NT2/D1 (cell line): ENCODE measurements at regions not wholly inside any gene's neighbourhood (a gene's known extent, or its start where the extent isn't known, plus 50 kb on each side); places are given as distances from the start of the nearest gene placed in this dataset.

Source experiments
- DNase-seq: peaks from one replicate; pipeline ENCODE4 v3.0.0-alpha.2; 2011; ENCODE audit warnings: low read depth, low spot score
- H3K27me3 ChIP-seq: 2 replicates; pipeline ENCODE4 v1.6.0; 2011; ENCODE audit warnings: mild to moderate bottlenecking; ENCODE audit not compliant: insufficient read length, insufficient read depth
- H3K36me3 ChIP-seq: 2 replicates; pipeline ENCODE4 v1.6.1; 2011; ENCODE audit warnings: mild to moderate bottlenecking, low read length, mixed read lengths; ENCODE audit not compliant: insufficient read depth, insufficient read length
- H3K4me1 ChIP-seq: 2 replicates; pipeline ENCODE4 v1.5.1; 2011; ENCODE audit not compliant: insufficient read depth, insufficient read length
- H3K4me3 ChIP-seq: 2 replicates; pipeline ENCODE4 v1.5.1; 2011; ENCODE audit warnings: low read depth; ENCODE audit not compliant: insufficient read length
- H3K9ac ChIP-seq: 2 replicates; pipeline ENCODE4 v1.6.0; 2011; ENCODE audit warnings: low read depth; ENCODE audit not compliant: insufficient read length
- H3K9me3 ChIP-seq: 2 replicates; pipeline ENCODE4 v1.5.1; 2011; ENCODE audit warnings: mild to moderate bottlenecking, low read length; ENCODE audit not compliant: insufficient read depth
- SUZ12 ChIP-seq: IDR thresholded peaks from 2 replicates; pipeline ENCODE4 v1.6.1; 2011; ENCODE audit not compliant: insufficient read length, insufficient read depth; ENCODE audit errors: extremely low read depth
- YY1 ChIP-seq: IDR thresholded peaks from 2 replicates; pipeline ENCODE4 v1.6.1; 2011; ENCODE audit not compliant: insufficient read length, insufficient read depth
- ZNF274 ChIP-seq: IDR thresholded peaks from 2 replicates; pipeline ENCODE4 v1.6.1; 2011; ENCODE audit warnings: mild to moderate bottlenecking, low read depth, low read length

DNA sequence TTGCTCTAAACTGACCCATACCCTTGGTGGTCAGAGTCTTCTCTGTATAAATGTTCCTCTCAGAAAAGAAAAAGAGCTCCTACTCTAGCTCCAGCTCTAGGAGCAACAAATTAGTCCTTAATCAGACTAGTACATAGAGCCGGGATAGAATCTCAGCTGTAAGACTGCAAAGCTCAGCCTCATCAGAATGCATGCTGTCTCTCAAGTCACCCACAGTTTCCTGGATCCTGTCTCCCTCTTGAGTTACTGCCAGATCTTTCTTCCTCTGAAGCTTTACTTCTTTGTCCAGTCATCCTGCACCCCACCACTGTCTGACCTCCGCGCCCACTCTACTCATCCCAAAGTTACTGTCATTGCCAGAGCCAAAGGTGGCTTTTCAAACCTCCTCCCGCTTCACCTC, 139.3 kb upstream of the PRMT8 start:
- H3K27me3 ChIP-seq = peaks cover 7% of the 10 kb centered on the region

DNA sequence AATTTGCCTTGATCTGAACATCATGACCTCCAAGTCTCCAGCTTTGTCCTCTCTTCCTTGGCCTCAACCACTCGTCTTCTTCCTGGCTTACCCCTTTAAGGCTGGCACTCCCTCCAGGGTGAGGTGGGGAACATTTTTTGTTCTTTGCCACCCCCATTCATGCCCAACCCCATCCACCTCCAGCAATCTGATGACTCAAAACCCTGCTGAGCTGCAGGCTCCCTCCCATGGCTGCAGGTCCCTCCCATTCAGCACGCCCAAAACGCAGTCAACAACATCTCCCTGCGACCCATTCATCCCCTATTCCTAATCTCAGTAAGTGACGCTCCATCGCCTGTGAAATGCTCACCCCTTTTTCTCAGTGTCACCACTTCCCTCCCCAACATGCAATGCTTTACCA, 138.8 kb upstream of the PRMT8 start:
- Histone ChIP-seq H3K36me3 (no peaks in the 10 kb centered on the region), H3K27me3 (peaks cover 7% of the 10 kb centered on the region), H3K4me1 (no peaks in the 10 kb centered on the region), H3K9ac (no peak overlapping the region), H3K9me3 (no peaks in the 10 kb centered on the region), H3K4me3 (no peak overlapping the region)
- DNase-seq = no peak
- TF ChIP-seq ZNF274 (no peak), YY1 (no peak), SUZ12 (no peak)

More for the DNA sequence above, 139.3 kb upstream of the PRMT8 start:
- H3K36me3 ChIP-seq = no peaks in the 10 kb centered on the region
- H3K9me3 ChIP-seq = no peaks in the 10 kb centered on the region
- no peak for TF ChIP-seq YY1
- TF ChIP-seq ZNF274 = no peak
- no peak for TF ChIP-seq SUZ12
- H3K4me1 ChIP-seq = no peaks in the 10 kb centered on the region
- H3K4me3 ChIP-seq = no peak overlapping the region
- no peak overlapping the region for H3K9ac ChIP-seq
- DNase-seq = no peak

DNA sequence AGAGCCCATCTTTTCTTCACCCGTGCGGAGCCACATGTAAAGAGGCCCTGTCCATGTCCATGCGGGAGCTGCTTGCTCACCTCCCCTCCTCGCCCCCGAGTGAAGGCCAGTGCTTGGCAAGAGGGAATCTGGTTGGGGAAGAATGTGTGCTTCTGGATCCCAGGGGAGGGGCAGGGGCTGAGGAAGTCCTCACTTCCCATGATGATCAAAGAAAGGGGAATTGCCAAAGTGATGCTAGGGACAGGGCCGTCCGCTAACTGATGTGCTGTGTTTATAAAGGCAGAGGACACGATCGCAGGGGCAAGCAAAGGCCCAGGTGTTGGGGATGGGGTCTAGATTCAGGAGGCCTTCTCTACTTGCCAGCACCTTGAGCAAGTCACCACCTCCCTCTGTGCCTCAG, 137.4 kb upstream of the PRMT8 start:
- DNase-seq = no peak
- H3K27me3 ChIP-seq = peaks cover 7% of the 10 kb centered on the region
- TF ChIP-seq SUZ12 = no peak
- no peaks in the 10 kb centered on the region for H3K9me3 ChIP-seq
- no peaks in the 10 kb centered on the region for H3K4me1 ChIP-seq
- H3K4me3 ChIP-seq = no peak overlapping the region
- no peak overlapping the region for H3K9ac ChIP-seq
- H3K36me3 ChIP-seq = no peaks in the 10 kb centered on the region

DNA sequence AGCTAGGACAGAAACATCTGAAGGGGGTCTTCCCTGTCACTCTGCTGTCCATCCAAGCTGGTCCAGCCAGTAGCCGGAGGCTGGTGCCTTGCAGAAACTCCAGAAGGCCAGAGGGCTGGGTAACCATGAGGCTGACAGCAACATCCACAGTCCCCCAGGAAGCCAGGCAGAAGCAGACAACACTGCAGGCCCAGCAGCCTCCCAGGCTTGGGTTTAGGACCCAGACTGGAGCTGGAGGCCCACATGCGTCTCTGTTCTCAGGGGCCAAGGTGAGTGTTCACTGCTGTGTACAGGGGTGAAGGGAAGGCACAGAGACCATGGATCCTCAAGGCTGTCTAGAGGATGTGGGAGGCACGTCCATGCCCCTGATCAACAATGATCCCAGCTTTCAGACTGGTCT, 136.4 kb upstream of the PRMT8 start:
- Histone ChIP-seq H3K4me3 (no peak overlapping the region), H3K9ac (no peak overlapping the region), H3K27me3 (peaks cover 7% of the 10 kb centered on the region), H3K36me3 (no peaks in the 10 kb centered on the region), H3K9me3 (no peaks in the 10 kb centered on the region), H3K4me1 (no peaks in the 10 kb centered on the region)
- no peak for DNase-seq
- TF ChIP-seq SUZ12 = no peak
- no peak for TF ChIP-seq ZNF274
- no peak for TF ChIP-seq YY1

DNA sequence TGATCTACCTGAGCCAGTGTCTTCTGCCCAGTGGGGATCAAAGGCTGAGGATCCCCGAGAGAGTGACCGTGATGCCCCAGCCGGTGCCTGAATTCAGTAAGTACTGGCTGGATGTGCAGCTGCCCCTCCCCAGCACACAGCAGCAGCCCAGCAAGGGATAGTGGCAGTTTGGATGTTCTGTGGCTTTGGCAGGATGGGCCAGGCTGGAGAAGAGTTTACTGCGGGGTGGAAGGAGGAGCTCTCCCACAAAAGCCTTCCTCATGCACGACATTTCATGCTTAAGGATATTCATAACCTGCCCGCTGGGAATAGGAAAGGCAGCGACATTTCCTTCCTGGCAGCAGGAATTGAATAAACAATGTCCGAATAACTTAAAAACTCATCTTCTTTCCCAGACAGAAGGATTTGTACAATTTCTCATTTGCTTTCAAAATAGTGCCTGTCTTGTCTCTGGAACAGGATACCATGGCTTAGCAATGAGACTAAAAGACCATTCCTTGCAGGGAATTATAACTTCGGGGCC, 135.6 kb upstream of the PRMT8 start:
- TF ChIP-seq ZNF274 (no peak), YY1 (no peak), SUZ12 (no peak)
- Histone ChIP-seq H3K9me3 (no peaks in the 10 kb centered on the region), H3K4me1 (no peaks in the 10 kb centered on the region), H3K27me3 (peaks cover 7% of the 10 kb centered on the region), H3K36me3 (no peaks in the 10 kb centered on the region), H3K4me3 (no peak overlapping the region), H3K9ac (no peak overlapping the region)
- no peak for DNase-seq

DNA sequence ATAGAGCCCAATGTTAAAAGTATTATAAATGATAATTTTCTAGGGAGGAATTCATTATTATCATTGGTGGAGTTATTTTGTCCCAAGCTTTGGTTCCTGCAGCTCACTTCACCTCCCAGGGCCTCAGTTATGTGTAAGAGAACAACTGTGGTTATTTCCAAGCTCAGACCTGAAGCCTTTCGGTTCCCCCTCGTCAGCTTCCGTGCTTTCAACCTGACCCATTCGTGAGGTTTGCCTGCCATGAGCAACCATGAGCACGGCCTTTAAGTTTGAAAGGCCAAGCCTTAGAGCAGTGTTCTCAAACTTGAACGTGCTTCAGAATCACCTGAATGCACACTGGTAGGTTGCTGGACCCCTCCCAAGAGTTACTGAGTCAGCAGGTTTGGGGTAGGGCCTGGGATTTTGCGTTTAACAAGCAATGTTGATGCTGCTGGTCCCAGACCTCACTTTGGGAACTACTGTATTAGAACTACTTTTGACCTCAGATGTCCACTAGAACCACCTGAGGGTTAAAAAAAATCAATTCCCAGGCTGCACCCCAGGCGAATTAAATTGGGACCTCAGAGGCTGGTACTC, 133.0 kb upstream of the PRMT8 start:
- Histone ChIP-seq H3K4me1 (no peaks in the 10 kb centered on the region), H3K9ac (no peak overlapping the region), H3K27me3 (peaks cover 7% of the 10 kb centered on the region), H3K36me3 (no peaks in the 10 kb centered on the region), H3K4me3 (no peak overlapping the region), H3K9me3 (no peaks in the 10 kb centered on the region)
- TF ChIP-seq ZNF274 (no peak), YY1 (no peak), SUZ12 (no peak)
- DNase-seq = no peak

DNA sequence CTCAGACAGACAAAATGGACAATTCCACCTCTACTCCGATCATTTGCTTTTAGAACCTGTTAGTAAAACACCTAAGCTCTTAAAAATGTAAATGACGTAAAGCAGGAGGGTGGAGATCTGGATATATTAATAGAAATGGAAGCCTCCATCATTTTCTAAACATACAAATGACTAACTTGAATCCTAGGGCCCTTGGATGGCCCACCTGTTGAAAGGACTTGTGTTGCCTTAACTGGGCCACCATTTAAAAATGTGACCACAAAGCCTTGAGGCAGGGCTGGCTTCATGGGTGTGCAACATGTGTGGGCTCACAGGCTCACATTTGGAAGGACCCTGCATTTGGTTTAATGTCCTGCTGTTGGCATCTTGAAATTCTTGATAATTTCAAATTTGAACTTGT, 131.5 kb upstream of the PRMT8 start:
- TF ChIP-seq SUZ12 (no peak), YY1 (no peak), ZNF274 (no peak)
- Histone ChIP-seq H3K9me3 (no peaks in the 10 kb centered on the region), H3K36me3 (no peaks in the 10 kb centered on the region), H3K9ac (no peak overlapping the region), H3K27me3 (peaks cover 20% of the 10 kb centered on the region), H3K4me1 (no peaks in the 10 kb centered on the region), H3K4me3 (no peak overlapping the region)
- DNase-seq = no peak
